Activated CD4-positive, alpha-beta T cell treated with anti-CD3 and anti-CD28 coated beads, Interleukin-2, amount 50 U/mL, for 48 hours (primary cell): ENCODE measurements at regions not wholly inside any gene's neighbourhood (a gene's known extent, or its start where the extent isn't known, plus 50 kb on each side); places are given as distances from the start of the nearest gene placed in this dataset.

Experiments
- DNase-seq, 2 experiments: peaks; one replicate each; pipeline ENCODE4 v3.0.0-alpha.2; 2020

DNA sequence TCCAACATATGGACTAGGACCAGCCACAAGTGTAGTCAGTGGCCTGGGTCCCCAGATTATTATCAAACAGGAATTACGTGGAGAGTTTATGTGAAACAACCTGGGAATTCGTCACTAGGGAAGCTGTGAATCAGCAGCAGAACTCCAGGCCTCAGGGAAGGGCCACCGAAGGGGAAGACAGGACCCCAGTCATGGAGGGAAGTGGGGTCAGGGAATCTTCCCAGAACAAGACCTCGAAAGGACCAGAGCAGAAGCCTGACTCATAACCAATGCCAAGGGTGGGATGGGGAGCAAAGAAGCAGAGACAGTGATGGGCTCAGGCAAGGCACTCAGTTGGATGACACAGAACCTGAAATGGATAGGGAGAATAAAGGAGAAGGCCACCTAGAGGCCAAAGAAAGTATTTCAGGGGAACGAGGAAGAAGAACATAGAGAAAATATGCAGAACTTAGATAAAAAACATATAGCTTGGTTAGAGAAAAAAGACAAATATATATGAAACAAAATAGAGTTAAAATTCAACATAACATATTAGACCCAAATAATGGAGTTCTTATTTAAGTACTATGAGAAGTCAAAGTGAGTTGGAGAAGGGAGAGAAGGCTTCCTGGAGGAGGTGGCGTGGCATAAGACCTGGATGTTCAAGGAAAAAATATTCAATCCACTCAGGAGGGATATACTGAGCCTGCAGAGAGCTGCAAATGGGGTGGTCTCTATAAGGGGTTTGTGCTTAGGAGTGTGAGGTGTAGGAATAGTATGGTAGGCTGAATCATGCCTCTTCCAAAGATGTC is 66.7 kb upstream of the CAST start:
- DNase-seq = peak in 1 of 2 experiments; percentile 16

DNA sequence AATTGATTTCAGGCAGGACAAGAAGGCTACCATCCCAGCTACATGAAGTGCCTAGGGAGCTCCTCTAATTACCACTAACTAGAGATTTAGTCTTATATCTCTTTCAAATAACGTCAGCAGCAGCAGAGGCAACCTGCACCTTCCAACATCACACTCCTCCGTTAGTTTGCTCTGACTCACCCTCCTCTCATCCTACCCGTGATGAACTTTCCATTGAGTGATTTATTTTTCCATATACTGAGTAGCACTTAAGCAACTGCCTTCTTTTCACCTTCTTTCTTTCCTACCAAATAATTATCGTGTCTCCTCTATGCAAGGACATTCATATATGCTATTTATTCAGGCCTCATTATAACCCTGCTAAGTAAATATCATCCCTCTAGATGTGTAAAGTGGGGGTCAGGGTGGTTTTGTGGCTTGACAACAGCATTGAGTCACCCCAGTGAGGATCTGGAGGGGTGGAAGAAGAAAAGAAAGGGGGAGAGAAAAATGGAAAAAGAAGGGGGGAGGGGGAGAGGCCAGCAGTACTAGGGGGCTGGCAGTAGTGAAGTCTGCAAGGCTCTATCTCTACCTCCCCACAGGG is 64.6 kb upstream of the CAST start:
- DNase-seq = peak; percentile 5 to 25

DNA sequence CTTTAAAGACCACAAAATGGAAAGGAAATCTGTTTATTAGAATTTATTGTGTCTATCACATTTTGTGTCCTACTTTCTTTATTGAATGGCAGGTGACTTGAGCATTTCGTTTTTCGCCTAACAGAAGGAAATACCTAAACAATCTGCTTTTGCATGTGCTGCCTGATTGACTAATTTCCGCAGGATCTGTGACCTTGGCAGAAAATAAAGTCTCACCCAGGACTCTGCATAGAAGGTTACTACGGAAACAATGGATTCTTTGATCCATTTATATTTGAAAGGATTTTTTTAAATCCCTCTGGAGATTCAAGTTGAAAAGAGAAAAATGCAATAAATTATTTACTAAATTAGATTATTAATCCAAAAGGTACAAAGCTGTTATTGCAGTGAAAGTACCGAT is 61.0 kb upstream of the CAST start:
- no peak for DNase-seq

DNA sequence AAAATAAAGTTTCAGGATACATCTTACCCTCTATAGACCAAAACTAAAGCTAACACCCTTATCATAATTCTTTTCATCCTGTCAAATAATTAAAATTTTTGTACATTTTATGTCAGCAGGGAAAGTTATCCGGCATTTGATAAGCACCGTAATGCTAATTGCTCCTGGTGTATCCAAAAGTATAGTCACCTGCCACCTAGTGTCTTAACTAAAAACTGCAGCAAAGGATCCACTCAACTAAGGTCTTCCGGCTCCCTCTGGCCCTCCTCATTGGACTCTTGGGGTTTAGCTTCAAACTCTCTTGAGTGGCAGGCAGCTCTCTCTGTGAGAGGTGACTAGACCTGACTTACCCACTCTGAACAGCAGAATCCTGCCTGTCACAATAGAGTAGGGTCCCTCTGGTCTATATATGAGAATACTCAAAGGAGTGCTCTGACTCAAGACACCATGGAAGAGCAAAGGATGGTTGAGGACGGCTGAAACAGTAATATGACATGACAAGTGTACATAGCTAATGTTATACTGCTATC is 60.4 kb upstream of the CAST start:
- DNase-seq = peak in 1 of 2 experiments; percentile 47

DNA sequence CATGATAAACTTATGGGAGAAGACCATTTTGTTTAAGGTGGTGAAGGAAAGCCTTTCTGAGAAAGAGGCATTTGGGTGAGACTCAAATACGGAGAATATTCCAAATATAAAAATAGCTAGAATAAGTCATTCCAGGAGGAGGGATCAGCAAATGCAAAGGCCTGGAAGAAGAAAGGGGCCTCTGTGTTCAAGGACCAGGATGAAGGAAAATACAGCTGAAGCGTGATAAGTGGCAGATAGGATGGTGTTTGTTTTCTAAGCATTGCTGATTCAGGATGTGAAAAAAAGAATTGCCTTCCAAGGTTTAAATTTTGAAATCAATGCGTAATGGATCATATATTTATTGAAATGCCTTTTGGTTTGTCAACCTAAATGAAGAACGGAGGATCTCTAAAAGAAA is 59.4 kb upstream of the CAST start:
- no peak for DNase-seq

DNA sequence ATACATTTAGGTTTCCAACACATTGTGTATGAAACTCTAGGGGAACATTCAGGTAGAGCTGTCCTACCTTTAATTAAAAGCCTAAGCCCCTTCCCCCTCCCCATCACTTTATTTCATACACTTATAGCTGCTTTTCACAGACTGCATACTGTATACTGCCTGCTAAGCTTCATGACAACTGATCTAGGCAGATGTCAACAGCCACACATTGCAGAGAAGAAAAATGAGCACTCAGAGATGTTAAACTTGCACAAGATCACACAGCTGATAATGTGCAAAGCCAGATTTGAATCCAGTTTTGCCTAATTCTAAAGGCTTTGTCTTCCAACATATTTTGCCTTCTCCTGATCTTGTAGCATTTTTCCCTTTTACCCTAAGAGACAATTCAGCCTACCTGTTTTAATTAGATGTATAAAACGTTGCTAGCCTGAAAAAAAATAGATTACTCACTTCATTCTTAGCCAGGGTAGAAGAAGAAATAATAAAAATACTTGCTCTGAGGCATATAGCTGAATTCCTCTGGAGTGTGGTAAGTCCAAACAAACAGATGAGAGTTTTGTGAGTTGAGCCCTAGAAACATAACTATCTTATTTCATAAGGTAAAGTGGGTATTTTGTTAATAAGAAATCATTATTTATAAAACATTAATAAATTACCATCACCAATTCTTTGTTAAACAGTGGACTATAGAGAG is 56.9 kb upstream of the CAST start:
- DNase-seq = no peak

DNA sequence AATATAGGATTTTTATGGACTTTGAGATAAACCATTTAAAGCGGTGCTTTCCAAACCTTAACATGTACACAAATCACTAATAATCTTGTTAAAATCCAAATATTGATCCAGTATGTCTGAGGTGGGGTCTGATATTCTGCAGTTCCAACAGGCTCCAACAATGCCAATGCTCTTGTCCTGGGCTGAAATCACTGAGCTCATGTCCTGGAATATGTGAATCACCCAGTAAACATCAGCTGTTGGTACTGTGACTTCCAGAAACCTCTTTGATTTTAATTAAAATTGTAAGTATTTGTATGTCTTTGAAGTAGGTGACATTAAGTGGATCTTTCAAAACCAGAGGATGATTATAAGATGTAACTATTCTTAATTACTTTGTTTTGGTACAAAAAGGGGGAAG is 52.8 kb upstream of the CAST start:
- DNase-seq = no peak

DNA sequence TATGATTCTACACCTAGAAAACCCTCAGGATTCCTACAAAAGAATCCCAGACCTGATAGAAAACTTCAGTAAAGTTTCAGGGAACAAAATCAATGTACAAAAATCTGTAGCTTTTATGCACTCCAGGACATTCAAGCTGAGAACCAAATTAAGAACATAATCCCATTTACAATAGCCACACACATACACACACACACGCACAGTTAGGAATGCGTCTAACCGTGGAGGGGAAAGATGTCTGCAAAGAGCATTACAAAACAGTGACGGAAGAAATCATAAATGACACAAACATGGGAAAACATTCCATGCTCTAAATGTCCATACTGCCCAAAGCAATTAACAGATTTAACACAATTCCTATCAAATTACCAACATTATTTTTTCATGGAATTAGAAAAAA is 51.4 kb upstream of the CAST start:
- no peak for DNase-seq

DNA sequence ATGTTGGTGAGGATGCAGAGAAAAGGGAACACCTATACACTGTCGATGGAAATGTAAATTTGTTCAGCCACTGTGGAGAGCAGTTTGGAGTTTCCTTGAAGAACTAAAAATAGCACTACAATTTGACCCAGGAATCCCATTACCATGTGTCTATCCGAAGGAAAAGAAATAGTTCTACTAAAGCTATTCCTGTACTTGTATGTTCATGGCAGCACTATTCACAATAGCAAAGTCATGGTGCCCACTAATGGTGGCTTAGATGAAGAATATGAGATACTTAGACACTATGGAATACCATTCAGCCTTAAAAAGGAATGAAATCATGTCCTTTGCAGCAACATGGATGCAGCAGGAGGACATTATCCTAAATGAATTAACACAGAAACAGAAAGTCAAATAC is 50.2 kb upstream of the CAST start:
- DNase-seq = no peak
